IMR-90 (cell line): ENCODE measurements at regions not wholly inside any gene's neighbourhood (a gene's known extent, or its start where the extent isn't known, plus 50 kb on each side); places are given as distances from the start of the nearest gene placed in this dataset.
"Not testable (repeated sequence)": the region's sequence is repeated elsewhere in the genome, so short reads cannot be mapped to it uniquely, and the experiment has no call there.

Experiments used
- ATAC-seq: fragments of 200-7000 bp; cut with Tn5 transposase; 2 replicates; pipeline ENCODE4 v1.9.1; 2020; ENCODE audit warnings: low read depth, mild to moderate bottlenecking, moderate library complexity
- BruUV-seq: library from RNA; stranded (reverse); fragments of 400-500 nt; replicated peaks from 2 replicates; lab custom pipeline; 2021; lab: Mats Ljungman, UMichigan
- CTCF ChIA-PET: fragments of 300-600 bp; formaldehyde crosslinking; extraction: SDS; loops from one replicate; lab custom pipeline; 2021; ENCODE audit warnings: antibody characterized with exemption; lab: Yijun Ruan, JAX
- POLR2A ChIA-PET: fragments of 300-600 bp; sonication (Branson Sonifier 250); formaldehyde crosslinking; loops from one replicate; lab custom pipeline; 2022; ENCODE audit warnings: antibody characterized with exemption; ENCODE audit not compliant: unreplicated experiment; lab: Charles Lee
- DNase-seq: peaks from one replicate; pipeline ENCODE4 v3.0.0; 2013
- H2AFZ ChIP-seq: replicated peaks from 2 replicates; pipeline ENCODE3; 2013; ENCODE audit warnings: low read length, mild to moderate bottlenecking; ENCODE audit not compliant: poor library complexity
- H2AK5ac ChIP-seq: 2 replicates; pipeline ENCODE4 v1.6.1; 2013; ENCODE audit warnings: low read depth, low read length, inconsistent platforms
- H2AK9ac ChIP-seq: replicated peaks from 2 replicates; pipeline ENCODE3; 2013; ENCODE audit warnings: mild to moderate bottlenecking, low read depth, low read length, moderate library complexity; ENCODE audit not compliant: poor library complexity
- H2BK120ac ChIP-seq: 2 replicates; pipeline ENCODE4 v1.6.1; 2013; ENCODE audit warnings: low read depth, low read length, inconsistent platforms
- H2BK15ac ChIP-seq: 3 replicates; pipeline ENCODE4 v1.6.1; 2013; ENCODE audit warnings: low read depth, low read length, inconsistent platforms
- H2BK20ac ChIP-seq: 2 replicates; pipeline ENCODE4 v1.6.1; 2013; ENCODE audit warnings: low read depth, mild to moderate bottlenecking, inconsistent platforms, low read length, moderate library complexity
- H2BK5ac ChIP-seq: 2 replicates; pipeline ENCODE4 v1.6.1; 2013; ENCODE audit warnings: mild to moderate bottlenecking, low read depth, low read length, inconsistent platforms; ENCODE audit not compliant: poor library complexity, severe bottlenecking
- H3K14ac ChIP-seq: replicated peaks from 2 replicates; pipeline ENCODE4 v1.6.1; 2013; ENCODE audit warnings: low read depth, low read length, inconsistent platforms
- H3K18ac ChIP-seq: 2 replicates; pipeline ENCODE4 v1.6.1; 2013; ENCODE audit warnings: low read depth, low read length, control low read depth
- H3K23ac ChIP-seq: 2 replicates; pipeline ENCODE4 v1.6.1; 2013; ENCODE audit warnings: low read depth, low read length, inconsistent platforms
- H3K27ac ChIP-seq: 2 replicates; pipeline ENCODE4 v1.5.1; 2013; ENCODE audit warnings: mild to moderate bottlenecking, control low read depth, low read length; ENCODE audit not compliant: insufficient read depth
- H3K27me3 ChIP-seq: 2 replicates; pipeline ENCODE4 v1.6.1; 2013; ENCODE audit warnings: low read length; ENCODE audit not compliant: control insufficient read depth, insufficient read depth
- H3K36me3 ChIP-seq: 2 replicates; pipeline ENCODE4 v1.6.1; 2013; ENCODE audit warnings: low read length, mixed read lengths; ENCODE audit not compliant: control insufficient read depth, insufficient read depth
- H3K4ac ChIP-seq: 2 replicates; pipeline ENCODE4 v1.6.1; 2013; ENCODE audit warnings: low read depth, low read length, inconsistent platforms
- H3K4me1 ChIP-seq: 2 replicates; pipeline ENCODE4 v1.6.1; 2013; ENCODE audit warnings: low read length, mixed read lengths; ENCODE audit not compliant: control insufficient read depth, insufficient read depth
- H3K4me2 ChIP-seq: 2 replicates; pipeline ENCODE4 v1.6.1; 2013; ENCODE audit warnings: low read depth, mild to moderate bottlenecking, control low read depth, low read length, moderate library complexity
- H3K4me3 ChIP-seq: 2 replicates; pipeline ENCODE4 v1.5.1; 2013; ENCODE audit warnings: low read depth, mild to moderate bottlenecking, control low read depth, low read length, moderate library complexity; ENCODE audit not compliant: insufficient read depth
- H3K56ac ChIP-seq: 2 replicates; pipeline ENCODE4 v1.6.1; 2013; ENCODE audit warnings: low read length, inconsistent platforms; ENCODE audit not compliant: insufficient read depth; ENCODE audit errors: extremely low read depth
- H3K79me1 ChIP-seq, 2 experiments: 2 replicates each; pipeline ENCODE4 v1.6.1; 2013; ENCODE audit warnings: low read length in 2 of 2, inconsistent platforms in 1 of 2, low read depth in 1 of 2
- H3K9ac ChIP-seq: 2 replicates; pipeline ENCODE4 v1.6.1; 2013; ENCODE audit warnings: low read depth, low read length, control low read depth
- H3K9me1 ChIP-seq: 2 replicates; pipeline ENCODE4 v1.6.1; 2013; ENCODE audit warnings: low read length, inconsistent platforms; ENCODE audit not compliant: insufficient read depth
- H3K9me3 ChIP-seq: 2 replicates; pipeline ENCODE4 v1.6.1; 2013; ENCODE audit warnings: low read length; ENCODE audit not compliant: control insufficient read depth, insufficient read depth
- H4K20me1 ChIP-seq: 2 replicates; pipeline ENCODE4 v1.6.1; 2013; ENCODE audit warnings: low read length, inconsistent platforms; ENCODE audit not compliant: insufficient read depth
- H4K5ac ChIP-seq: 2 replicates; pipeline ENCODE4 v1.6.1; 2013; ENCODE audit warnings: mild to moderate bottlenecking, low read depth, low read length, control low read depth
- H4K8ac ChIP-seq, 2 experiments: 2 replicates each; pipeline ENCODE4 v1.6.1; 2013; ENCODE audit warnings: low read depth in 2 of 2, low read length in 2 of 2, control low read depth in 1 of 2, inconsistent platforms in 1 of 2
- H4K91ac ChIP-seq: 2 replicates; pipeline ENCODE4 v1.6.1; 2013; ENCODE audit warnings: low read depth, low read length, inconsistent platforms; ENCODE audit not compliant: insufficient read depth
- BHLHE40 ChIP-seq: fragments of 150-350 bp; IDR thresholded peaks from 2 replicates; pipeline ENCODE4 v1.6.1; 2016; ENCODE audit warnings: mild to moderate bottlenecking, low read depth, low read length
- CHD1 ChIP-seq: IDR thresholded peaks from 2 replicates; pipeline ENCODE4 v1.6.1; 2012; ENCODE audit warnings: low read depth, low read length, improper control_type of control experiment
- MAFK ChIP-seq: IDR thresholded peaks from 2 replicates; pipeline ENCODE4 v1.6.1; 2012; ENCODE audit warnings: low read depth, low read length, improper control_type of control experiment
- POLR2A ChIP-seq: IDR thresholded peaks from 2 replicates; pipeline ENCODE4 v1.6.1; 2012; ENCODE audit warnings: mild to moderate bottlenecking, low read depth, low read length
- RFX5 ChIP-seq: IDR thresholded peaks from 2 replicates; pipeline ENCODE4 v1.8.0; 2012; ENCODE audit warnings: low read depth, mild to moderate bottlenecking, low read length, moderate library complexity
- WGBS, 2 experiments: methylation state at CpG; one replicate each; pipeline versions ENCODE4 v1.1.5 to v1.1.7; 2013; ENCODE audit warnings: missing lambda C conversion rate in 2 of 2; ENCODE audit not compliant: insufficient read length in 1 of 2; ENCODE audit errors: extremely low coverage in 2 of 2; 5-methylcytosine and 5-hydroxymethylcytosine counted together
- dilution Hi-C: fragments of 300-500 bp; cut with HindIII; formaldehyde crosslinking; loops from one replicate; pipeline ENCODE4 v1.14.3; 2018; ENCODE audit warnings: low sequenced_read_pairs; ENCODE audit not compliant: unreplicated experiment
- in situ Hi-C: fragments of 300-500 bp; cut with MboI; formaldehyde crosslinking; loops from 3 replicates; pipeline ENCODE4 v1.14.3; 2019; ENCODE audit warnings: low sequenced_read_pairs, inconsistent platforms, mixed read lengths
- intact Hi-C: fragments of 100-400 bp; cut with micrococcal nuclease; formaldehyde crosslinking; loops from 2 replicates; pipeline ENCODE4 v1.10.0; 2022

DNA sequence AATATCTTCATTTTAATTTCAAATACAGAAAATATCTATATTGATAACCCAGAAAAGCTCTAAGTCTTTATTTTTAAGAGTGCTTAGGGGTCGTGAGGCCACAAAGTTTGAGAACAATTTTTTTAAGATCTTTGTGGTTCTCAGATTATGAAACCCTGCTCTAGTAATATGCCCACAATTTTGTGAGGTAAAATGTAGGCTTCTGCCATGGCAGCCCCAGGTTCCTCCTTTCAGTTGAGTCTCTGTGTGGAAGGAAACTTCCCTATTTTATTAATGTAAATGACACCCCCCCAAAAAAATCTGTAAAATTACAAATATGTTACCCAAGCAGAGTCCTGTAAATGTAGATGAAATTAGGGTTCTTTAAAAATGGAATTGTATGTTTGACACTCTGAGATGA, 600.5 kb downstream of the SATB2 start:
- Histone ChIP-seq H2BK20ac (no peak overlapping the region), H2BK5ac (no peak overlapping the region), H3K4ac (no peak overlapping the region), H2BK120ac (no peak overlapping the region), H3K79me1 (no peaks in the 10 kb centered on the region), H3K56ac (no peak overlapping the region), H3K9me3 (no peaks in the 10 kb centered on the region), H2BK15ac (no peak overlapping the region), H3K36me3 (no peaks in the 10 kb centered on the region), H3K18ac (no peak overlapping the region), H4K8ac (no peak overlapping the region), H3K4me3 (no peak overlapping the region), H3K9me1 (no peaks in the 10 kb centered on the region), H3K4me1 (no peaks in the 10 kb centered on the region), H3K4me2 (no peak overlapping the region), H2AK9ac (no peak overlapping the region), H3K23ac (no peak overlapping the region), H4K20me1 (no peaks in the 10 kb centered on the region), H4K5ac (no peak overlapping the region), H3K27me3 (no peaks in the 10 kb centered on the region), H2AK5ac (no peak overlapping the region), H3K14ac (no peak overlapping the region), H2AFZ (no peak overlapping the region), H3K9ac (no peak overlapping the region), H4K91ac (no peak overlapping the region), H3K27ac (no peak overlapping the region)
- POLR2A ChIA-PET, result no interaction called here
- ATAC-seq (no peak), DNase-seq (no peak)
- intact Hi-C loops (no loop called here), dilution Hi-C loops (no loop called here), in situ Hi-C loops (no loop called here)
- BruUV-seq, result no TSS peak
- CTCF ChIA-PET, result no interaction called here
- no peak for TF ChIP-seq POLR2A
- no peak for TF ChIP-seq MAFK
- TF ChIP-seq RFX5, result no peak
- no peak for TF ChIP-seq CHD1
- TF ChIP-seq BHLHE40, result no peak
- no CpG with 5 or more reads among the region's 1 CpG for WGBS, 2 experiments

DNA sequence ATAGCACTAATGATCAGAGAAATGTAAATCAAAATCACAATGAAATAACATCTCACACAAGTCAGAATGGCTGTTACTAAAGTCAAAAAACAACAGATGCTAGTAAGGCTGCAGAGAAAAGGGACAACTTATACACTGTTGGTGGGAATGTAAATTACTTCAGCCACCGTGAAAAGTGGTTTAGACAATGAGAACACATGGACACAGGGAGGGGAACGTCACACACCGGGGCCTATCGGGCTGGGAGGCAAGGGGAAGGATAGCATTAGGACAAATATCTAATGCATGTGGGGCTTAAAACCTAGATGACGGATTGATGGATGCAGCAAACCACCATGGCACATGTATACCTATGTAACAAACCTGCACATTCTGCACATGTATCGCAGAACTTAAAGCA, 602.0 kb downstream of the SATB2 start:
- H4K91ac ChIP-seq, H3K9ac ChIP-seq, H3K36me3 ChIP-seq, ATAC-seq, H3K14ac ChIP-seq, H3K27me3 ChIP-seq, H3K79me1 ChIP-seq, POLR2A ChIA-PET, H3K18ac ChIP-seq, H2BK5ac ChIP-seq, CTCF ChIA-PET, H3K23ac ChIP-seq, H3K4me2 ChIP-seq, in situ Hi-C loops, H2AFZ ChIP-seq, H4K8ac ChIP-seq, H2AK9ac ChIP-seq, H2AK5ac ChIP-seq, H2BK20ac ChIP-seq, DNase-seq, intact Hi-C loops, H3K4ac ChIP-seq, H3K4me1 ChIP-seq, H2BK15ac ChIP-seq, H4K5ac ChIP-seq, H3K56ac ChIP-seq, H3K9me1 ChIP-seq, BruUV-seq, H4K20me1 ChIP-seq, H2BK120ac ChIP-seq, H3K4me3 ChIP-seq, dilution Hi-C loops, H3K9me3 ChIP-seq, H3K27ac ChIP-seq: not testable (repeated sequence)
- no CpG with 5 or more reads among the region's 6 CpGs for WGBS, 2 experiments
